PC-3 (cell line): ENCODE measurements at regions not wholly inside any gene's neighbourhood (a gene's known extent, or its start where the extent isn't known, plus 50 kb on each side); places are given as distances from the start of the nearest gene placed in this dataset.

Experiments
- CTCF ChIP-seq: fragments of 300-600 bp; sonication (generic); conservative IDR thresholded peaks from 2 replicates; pipeline ENCODE4 v1.5.1; 2017; ENCODE audit warnings: antibody characterized with exemption, low read depth, mild to moderate bottlenecking, low read length
- EZH2 ChIP-seq: fragments of 300-600 bp; sonication (generic); IDR thresholded peaks from one replicate; pipeline ENCODE4 v1.6.1; 2017; ENCODE audit warnings: antibody characterized with exemption, mild to moderate bottlenecking, low read length; ENCODE audit not compliant: unreplicated experiment
- EZH2phosphoT487 ChIP-seq: fragments of 300-600 bp; sonication (generic); IDR thresholded peaks from 2 replicates; pipeline ENCODE4 v1.6.1; 2018; ENCODE audit warnings: mild to moderate bottlenecking, antibody characterized with exemption, low read length, borderline replicate concordance

GRCh38 chr5:96072791-96073165 is 111.1 kb upstream of the ELL2 start:
- TF ChIP-seq CTCF: no peak
- no peak for TF ChIP-seq EZH2
- TF ChIP-seq EZH2phosphoT487: no peak
